ENCODE measurements at regions not wholly inside any gene's neighbourhood (a gene's known extent, or its start where the extent isn't known, plus 50 kb on each side); places are given as distances from the start of the nearest gene placed in this dataset.

- H3K36me3 Mint-ChIP-seq, result no peaks in the 10 kb centered on the region
- no peaks in the 10 kb centered on the region for H3K9me3 Mint-ChIP-seq (ENCODE audit: low read depth)
- H3K27ac Mint-ChIP-seq, result no peak overlapping the region
- H3K4me1 Mint-ChIP-seq (ENCODE audit: low read depth), result no peaks in the 10 kb centered on the region
- H3K4me3 Mint-ChIP-seq, result no peak overlapping the region
- no peaks in the 10 kb centered on the region for H3K27me3 Mint-ChIP-seq
Measured at GRCh38 chr9:16342246-16343020, 528.0 kb downstream of the BNC2 start.

- H3K4me1 Mint-ChIP-seq (ENCODE audit: low read depth), result no peaks in the 10 kb centered on the region
- H3K9me3 Mint-ChIP-seq (ENCODE audit: low read depth), result no peaks in the 10 kb centered on the region
- H3K4me3 Mint-ChIP-seq, result no peak overlapping the region
- H3K27me3 Mint-ChIP-seq, result no peaks in the 10 kb centered on the region
- H3K27ac Mint-ChIP-seq, result no peak overlapping the region
- no peaks in the 10 kb centered on the region for H3K36me3 Mint-ChIP-seq
Measured at GRCh38 chr9:16343249-16344237, 526.9 kb downstream of the BNC2 start.

DNA sequence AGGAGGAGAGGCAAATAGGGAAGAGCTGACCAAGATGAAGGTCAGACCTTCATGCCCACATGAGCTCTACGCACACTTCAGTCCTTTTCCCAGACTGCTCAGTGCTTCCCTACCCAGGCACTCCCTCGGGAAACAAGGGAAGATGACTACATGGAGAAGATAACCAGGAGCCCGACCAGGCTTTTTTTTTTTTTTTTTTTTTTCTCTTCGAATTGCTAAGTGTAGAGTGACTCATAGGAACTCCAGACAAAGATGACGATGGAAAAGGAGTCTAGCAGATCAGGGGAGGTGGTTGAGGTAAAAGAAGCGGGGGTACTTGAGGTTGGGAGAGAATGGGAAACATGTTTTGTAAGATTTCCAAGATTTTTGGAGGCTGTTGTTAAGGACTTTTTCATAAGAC, 526.1 kb downstream of the BNC2 start:
- Mint-ChIP-seq H3K27ac (no peak overlapping the region), H3K4me3 (no peak overlapping the region), H3K36me3 (no peaks in the 10 kb centered on the region), H3K9me3 (ENCODE audit: low read depth) (no peaks in the 10 kb centered on the region), H3K4me1 (ENCODE audit: low read depth) (no peaks in the 10 kb centered on the region), H3K27me3 (no peaks in the 10 kb centered on the region)

GRCh38 chr9:16345902-16346301, 524.6 kb downstream of the BNC2 start:
- Mint-ChIP-seq H3K27ac (no peak overlapping the region), H3K4me1 (ENCODE audit: low read depth) (no peaks in the 10 kb centered on the region), H3K9me3 (ENCODE audit: low read depth) (no peaks in the 10 kb centered on the region), H3K27me3 (no peaks in the 10 kb centered on the region), H3K36me3 (no peaks in the 10 kb centered on the region), H3K4me3 (no peak overlapping the region)

DNA sequence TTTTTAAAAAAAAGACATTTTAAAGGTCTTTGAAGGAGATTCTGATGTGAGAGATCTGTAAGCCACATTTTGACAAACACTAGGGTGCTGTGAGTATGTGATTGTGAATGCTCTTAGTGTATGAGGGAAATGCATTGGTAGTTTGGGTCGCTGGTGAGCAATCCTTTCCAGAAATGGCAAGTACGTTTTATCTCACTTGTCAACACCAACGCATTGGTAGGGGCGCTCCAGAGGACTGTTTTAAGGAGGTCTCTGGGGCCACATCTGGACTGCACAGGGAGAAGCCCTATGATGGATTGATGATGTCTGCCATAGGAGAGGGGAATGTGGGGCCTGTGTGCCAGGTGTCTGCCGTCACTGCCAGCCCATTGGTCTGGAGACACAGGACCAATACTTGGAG, 522.6 kb downstream of the BNC2 start:
- no peaks in the 10 kb centered on the region for H3K4me1 Mint-ChIP-seq (ENCODE audit: low read depth)
- H3K9me3 Mint-ChIP-seq (ENCODE audit: low read depth), result no peaks in the 10 kb centered on the region
- no peaks in the 10 kb centered on the region for H3K36me3 Mint-ChIP-seq
- no peak overlapping the region for H3K4me3 Mint-ChIP-seq
- H3K27me3 Mint-ChIP-seq, result no peaks in the 10 kb centered on the region
- H3K27ac Mint-ChIP-seq, result no peak overlapping the region

GRCh38 chr9:16348531-16348930, 521.9 kb downstream of the BNC2 start:
- H3K36me3 Mint-ChIP-seq, result no peaks in the 10 kb centered on the region
- H3K27me3 Mint-ChIP-seq, result no peaks in the 10 kb centered on the region
- H3K27ac Mint-ChIP-seq, result no peak overlapping the region
- H3K9me3 Mint-ChIP-seq (ENCODE audit: low read depth), result no peaks in the 10 kb centered on the region
- H3K4me1 Mint-ChIP-seq (ENCODE audit: low read depth), result no peaks in the 10 kb centered on the region
- no peak overlapping the region for H3K4me3 Mint-ChIP-seq

GRCh38 chr9:16352251-16352650, 518.2 kb downstream of the BNC2 start:
- H3K36me3 Mint-ChIP-seq, result no peaks in the 10 kb centered on the region
- H3K27ac Mint-ChIP-seq, result no peak overlapping the region
- H3K27me3 Mint-ChIP-seq, result no peaks in the 10 kb centered on the region
- H3K4me1 Mint-ChIP-seq (ENCODE audit: low read depth), result no peaks in the 10 kb centered on the region
- H3K9me3 Mint-ChIP-seq (ENCODE audit: low read depth), result no peaks in the 10 kb centered on the region
- H3K4me3 Mint-ChIP-seq, result no peak overlapping the region

DNA sequence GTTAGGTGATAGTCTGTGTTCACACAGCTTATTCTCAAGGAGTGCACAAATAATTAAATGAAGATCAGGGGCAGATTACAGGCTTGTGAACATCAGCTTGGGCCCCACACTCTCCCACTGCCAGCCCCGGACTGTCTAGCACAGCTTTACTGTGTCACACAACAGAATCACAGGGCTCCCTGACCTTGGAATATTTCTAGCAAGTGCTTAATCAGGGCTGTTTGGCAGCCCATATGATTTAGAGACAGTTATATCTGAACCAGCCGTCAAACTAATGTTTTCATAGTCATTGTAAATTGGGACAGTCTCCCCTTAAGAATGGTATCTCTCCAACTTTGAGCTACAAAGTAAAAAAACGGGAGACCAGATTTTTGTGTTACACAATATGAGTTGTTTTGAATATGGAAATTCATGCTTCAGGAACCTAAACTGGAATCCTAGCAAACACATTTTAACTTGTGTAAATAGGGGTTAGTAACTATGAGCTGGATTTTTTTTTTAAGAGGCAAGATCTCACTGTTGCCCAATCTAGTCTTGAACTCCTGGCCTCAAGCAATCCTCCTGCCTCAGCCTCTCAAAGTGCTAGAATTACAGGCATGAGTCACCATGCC, 517.6 kb downstream of the BNC2 start:
- Mint-ChIP-seq H3K4me3 (no peak overlapping the region), H3K27ac (no peak overlapping the region), H3K9me3 (ENCODE audit: low read depth) (no peaks in the 10 kb centered on the region), H3K27me3 (no peaks in the 10 kb centered on the region), H3K4me1 (ENCODE audit: low read depth) (no peaks in the 10 kb centered on the region), H3K36me3 (no peaks in the 10 kb centered on the region)

DNA sequence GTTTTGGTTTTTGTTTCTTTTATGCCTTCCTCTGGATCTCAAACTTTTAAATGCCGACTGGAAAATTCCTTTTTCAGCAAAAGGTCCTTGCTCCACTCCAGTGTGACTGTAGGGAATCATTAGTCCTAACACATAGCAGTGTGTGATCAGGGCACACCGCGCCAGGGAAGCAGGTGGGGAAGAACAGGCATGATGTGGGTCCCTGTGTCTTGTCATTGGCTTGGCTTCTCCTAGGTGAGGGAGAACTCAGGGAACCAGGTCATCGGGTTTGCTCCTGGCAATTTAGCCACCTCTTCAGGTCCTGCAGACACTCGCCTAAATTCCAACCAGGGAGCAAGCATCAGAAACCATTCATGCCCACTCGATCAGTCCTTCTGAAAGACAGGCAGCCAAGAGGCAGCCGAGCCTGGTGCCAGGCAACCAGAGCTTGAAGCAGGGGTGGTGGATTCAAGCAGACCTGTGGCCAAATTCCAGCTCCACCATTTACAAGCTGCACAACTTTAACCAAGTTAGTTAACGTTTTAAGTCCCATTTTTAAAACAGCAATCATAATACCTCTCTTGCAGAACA, 514.2 kb downstream of the BNC2 start:
- H3K36me3 Mint-ChIP-seq, result no peaks in the 10 kb centered on the region
- H3K9me3 Mint-ChIP-seq (ENCODE audit: low read depth), result no peaks in the 10 kb centered on the region
- H3K4me3 Mint-ChIP-seq, result no peak overlapping the region
- no peak overlapping the region for H3K27ac Mint-ChIP-seq
- no peaks in the 10 kb centered on the region for H3K27me3 Mint-ChIP-seq
- no peaks in the 10 kb centered on the region for H3K4me1 Mint-ChIP-seq (ENCODE audit: low read depth)

- Mint-ChIP-seq H3K4me1 (ENCODE audit: low read depth) (no peaks in the 10 kb centered on the region), H3K4me3 (no peak overlapping the region), H3K9me3 (ENCODE audit: low read depth) (no peaks in the 10 kb centered on the region), H3K27ac (no peak overlapping the region), H3K27me3 (no peaks in the 10 kb centered on the region), H3K36me3 (no peaks in the 10 kb centered on the region)
Measured at GRCh38 chr9:16357828-16358227, 512.6 kb downstream of the BNC2 start.

DNA sequence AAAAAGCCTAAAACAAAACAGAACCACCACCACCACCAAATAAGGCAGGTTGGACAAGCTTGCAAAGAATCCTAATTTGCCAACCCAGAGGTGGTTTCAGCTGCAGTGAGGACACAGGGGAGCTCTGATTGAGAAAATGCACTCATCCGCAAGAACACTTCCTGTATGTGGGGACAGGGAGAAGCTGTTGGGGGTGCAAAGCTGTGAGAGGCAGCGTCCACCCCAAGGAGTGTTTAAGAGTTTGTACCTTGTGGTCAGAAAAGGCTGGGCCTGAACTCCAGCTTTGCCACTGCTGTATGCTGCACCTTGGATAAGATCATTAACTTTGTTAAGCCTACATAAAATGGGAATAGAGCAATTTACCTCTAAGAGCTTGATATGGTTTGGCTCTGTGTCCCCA, 511.7 kb downstream of the BNC2 start:
- H3K4me3 Mint-ChIP-seq, result no peak overlapping the region

More for the DNA sequence above, 511.7 kb downstream of the BNC2 start:
- no peaks in the 10 kb centered on the region for H3K36me3 Mint-ChIP-seq
- no peaks in the 10 kb centered on the region for H3K4me1 Mint-ChIP-seq (ENCODE audit: low read depth)
- H3K27me3 Mint-ChIP-seq, result no peaks in the 10 kb centered on the region
- no peak overlapping the region for H3K27ac Mint-ChIP-seq
- H3K9me3 Mint-ChIP-seq (ENCODE audit: low read depth), result no peaks in the 10 kb centered on the region

All from activated naive CD8-positive, alpha-beta T cell (primary cell).